ENCODE measurements at regions not wholly inside any gene's neighbourhood (a gene's known extent, or its start where the extent isn't known, plus 50 kb on each side); places are given as distances from the start of the nearest gene placed in this dataset.
"Not testable (repeated sequence)": the region's sequence is repeated elsewhere in the genome, so short reads cannot be mapped to it uniquely, and the experiment has no call there.

DNA sequence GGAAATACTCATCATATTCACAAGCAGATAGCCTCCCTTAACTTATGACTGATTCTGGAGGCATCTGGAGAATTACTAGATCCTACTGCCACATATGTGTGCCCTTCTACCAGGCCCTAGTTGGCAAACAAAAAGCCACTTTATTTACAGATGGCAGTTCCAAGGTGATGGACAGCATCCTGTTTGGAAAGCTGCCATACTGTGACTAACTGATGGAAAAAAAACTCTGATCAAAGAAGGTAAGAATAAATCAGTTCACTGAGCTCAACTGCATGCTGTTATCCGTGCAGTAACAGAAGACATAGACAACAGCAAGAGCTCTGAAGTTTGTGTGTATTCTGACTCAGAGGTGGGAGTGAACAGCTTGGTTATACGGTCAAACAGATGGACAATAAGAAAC lies 279.8 kb upstream of the POU5F2 start:
- ChIA-PET POLR2A (no interaction called here), CTCF (no interaction called here)
- no peaks in the 10 kb centered on the region for H3K27me3 Mint-ChIP-seq
- H3K4me3 Mint-ChIP-seq: no peak overlapping the region
- peaks cover 40% of the 10 kb centered on the region for H3K9me3 Mint-ChIP-seq
- H3K4me1 Mint-ChIP-seq (ENCODE audit: low read depth): no peaks in the 10 kb centered on the region
- intact Hi-C loops (cut with micrococcal nuclease): no loop called here
- no peak for DNase-seq
- H3K27ac Mint-ChIP-seq: no peak overlapping the region
- H3K36me3 Mint-ChIP-seq: peaks cover 74% of the 10 kb centered on the region

- Mint-ChIP-seq H3K9me3 (peaks cover 67% of the 10 kb centered on the region), H3K27ac (no peak overlapping the region), H3K36me3 (peaks cover 92% of the 10 kb centered on the region), H3K4me1 (ENCODE audit: low read depth) (no peaks in the 10 kb centered on the region), H3K27me3 (no peaks in the 10 kb centered on the region), H3K4me3 (no peak overlapping the region)
- CTCF ChIA-PET: no interaction called here
- intact Hi-C loops (cut with micrococcal nuclease): no loop called here
- no peak for DNase-seq
- POLR2A ChIA-PET: no interaction called here
These were observed 276.2 kb upstream of the POU5F2 start for GRCh38 chr5:94017579-94017978.

- intact Hi-C loops (cut with micrococcal nuclease): no loop called here
- H3K36me3 Mint-ChIP-seq: peaks cover 44% of the 10 kb centered on the region
- DNase-seq: no peak
- ChIA-PET POLR2A (no interaction called here), CTCF (no interaction called here)
- H3K4me3 Mint-ChIP-seq: no peak overlapping the region
- H3K27ac Mint-ChIP-seq: no peak overlapping the region
- H3K9me3 Mint-ChIP-seq: peaks cover 22% of the 10 kb centered on the region
- H3K27me3 Mint-ChIP-seq: no peaks in the 10 kb centered on the region
- peaks cover 5% of the 10 kb centered on the region for H3K4me1 Mint-ChIP-seq (ENCODE audit: low read depth)
These were observed 269.4 kb upstream of the POU5F2 start for GRCh38 chr5:94010814-94011213.

DNA sequence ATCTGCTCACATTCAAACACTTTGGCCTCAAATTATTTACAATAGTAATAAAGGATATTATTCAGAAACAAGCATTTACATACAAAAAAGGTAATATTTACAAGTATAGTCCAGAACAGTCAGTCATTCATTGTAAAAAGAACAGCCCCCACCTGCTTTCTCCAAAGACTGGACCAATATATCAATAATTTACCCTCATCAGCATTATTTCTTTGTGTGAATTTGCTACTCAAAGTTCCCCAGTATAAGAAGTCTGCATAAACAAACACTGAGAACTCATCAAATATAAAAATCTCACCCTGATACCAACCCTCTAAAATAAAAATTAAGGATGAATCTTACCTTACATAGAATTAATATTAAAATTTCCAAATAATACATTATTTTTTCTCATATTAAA lies 267.8 kb upstream of the POU5F2 start:
- Mint-ChIP-seq H3K27ac (no peak overlapping the region), H3K27me3 (no peaks in the 10 kb centered on the region), H3K9me3 (peaks cover 7% of the 10 kb centered on the region), H3K4me3 (no peak overlapping the region), H3K36me3 (peaks cover 31% of the 10 kb centered on the region), H3K4me1 (ENCODE audit: low read depth) (peaks cover 5% of the 10 kb centered on the region)
- ChIA-PET POLR2A (no interaction called here), CTCF (no interaction called here)
- intact Hi-C loops (cut with micrococcal nuclease): no loop called here
- no peak for DNase-seq

DNA sequence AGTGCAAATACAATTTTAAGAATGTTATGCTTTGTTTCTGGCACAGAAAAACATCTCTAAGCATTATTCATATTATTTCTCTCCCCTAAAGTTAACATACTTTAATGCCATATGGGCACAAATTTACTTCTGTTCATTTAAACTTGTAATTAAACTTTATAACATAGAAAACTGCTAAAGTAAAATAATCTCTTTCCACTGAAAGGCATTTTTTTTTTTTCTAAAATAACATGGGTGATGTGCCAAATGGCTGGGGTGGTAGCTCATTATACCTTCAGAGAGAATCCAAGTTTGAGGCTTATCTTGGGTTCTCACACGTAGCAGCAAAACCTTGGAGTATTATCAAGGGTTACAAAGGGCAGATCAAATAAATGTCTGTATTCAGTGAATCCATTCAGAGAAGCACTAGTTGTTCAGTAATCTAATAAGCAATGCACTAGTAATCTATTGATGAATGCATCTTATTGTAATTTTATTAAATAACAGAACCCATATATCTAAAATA lies 257.6 kb upstream of the POU5F2 start:
- Mint-ChIP-seq H3K4me1 (ENCODE audit: low read depth) (peaks cover 19% of the 10 kb centered on the region), H3K36me3 (peaks cover 23% of the 10 kb centered on the region), H3K9me3 (peaks cover 16% of the 10 kb centered on the region), H3K27ac (no peak overlapping the region), H3K4me3 (no peak overlapping the region), H3K27me3 (no peaks in the 10 kb centered on the region)
- ChIA-PET POLR2A (no interaction called here), CTCF (no interaction called here)
- no peak for DNase-seq
- intact Hi-C loops (cut with micrococcal nuclease): no loop called here

- CTCF ChIA-PET: no interaction called here
- no peak for DNase-seq
- no peak overlapping the region for H3K4me3 Mint-ChIP-seq
- H3K9me3 Mint-ChIP-seq: peaks cover 16% of the 10 kb centered on the region
- POLR2A ChIA-PET: no interaction called here
- H3K27me3 Mint-ChIP-seq: no peaks in the 10 kb centered on the region
- H3K27ac Mint-ChIP-seq: no peak overlapping the region
- H3K36me3 Mint-ChIP-seq: peaks cover 22% of the 10 kb centered on the region
- H3K4me1 Mint-ChIP-seq (ENCODE audit: low read depth): peaks cover 20% of the 10 kb centered on the region
- intact Hi-C loops (cut with micrococcal nuclease): no loop called here
These were observed 256.2 kb upstream of the POU5F2 start for GRCh38 chr5:93997562-93997961.

DNA sequence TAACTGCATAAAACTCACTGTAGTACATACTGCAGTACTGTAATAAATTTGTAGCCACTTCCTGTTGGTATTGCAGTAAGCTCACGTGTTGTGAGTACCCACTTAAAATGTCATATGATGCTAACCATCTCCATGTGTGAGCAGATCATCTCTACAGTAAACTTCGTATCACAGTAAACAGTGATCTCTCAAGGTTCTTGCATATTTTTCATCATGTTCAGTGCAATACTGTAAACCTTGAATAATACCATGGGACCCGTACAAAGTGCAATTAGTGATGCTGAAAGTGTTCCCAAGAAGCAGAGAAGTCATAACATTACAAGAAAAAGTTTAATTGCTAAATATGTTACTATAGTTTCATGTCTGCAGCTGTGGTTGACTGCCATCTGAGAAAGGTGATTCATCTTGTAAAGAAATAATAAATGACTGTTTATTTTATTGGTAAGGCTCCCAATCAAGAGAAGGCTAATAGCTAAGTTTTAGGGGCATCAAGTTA lies 253.8 kb upstream of the POU5F2 start:
- Mint-ChIP-seq H3K9me3 (no peaks in the 10 kb centered on the region), H3K27me3 (no peaks in the 10 kb centered on the region), H3K27ac (no peak overlapping the region), H3K4me3 (no peak overlapping the region), H3K36me3 (peaks cover 9% of the 10 kb centered on the region), H3K4me1 (ENCODE audit: low read depth) (peaks cover 23% of the 10 kb centered on the region)
- no peak for DNase-seq
- POLR2A ChIA-PET: no interaction called here
- intact Hi-C loops (cut with micrococcal nuclease): no loop called here
- CTCF ChIA-PET: no interaction called here

DNA sequence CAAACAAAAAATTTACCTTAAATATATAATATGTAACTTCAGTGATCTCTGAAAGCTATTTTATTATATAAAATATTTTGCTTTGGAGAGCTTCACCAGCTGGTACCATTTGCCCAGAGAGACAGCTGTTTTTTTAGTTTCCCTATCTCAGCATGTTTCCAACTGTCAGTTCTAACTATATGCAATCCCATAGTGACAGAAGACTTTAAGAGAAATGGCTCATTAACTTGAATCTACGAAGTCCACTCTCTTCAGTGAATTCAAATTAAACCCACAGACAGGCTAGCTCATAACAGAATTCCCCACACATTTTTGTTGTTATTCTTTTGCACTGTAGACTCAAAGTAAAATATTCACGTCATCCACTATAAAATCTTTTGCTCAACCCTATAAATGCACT lies 251.8 kb upstream of the POU5F2 start:
- H3K4me3 Mint-ChIP-seq: no peak overlapping the region
- H3K27ac Mint-ChIP-seq: no peak overlapping the region
- H3K36me3 Mint-ChIP-seq: peaks cover 9% of the 10 kb centered on the region
- H3K9me3 Mint-ChIP-seq: no peaks in the 10 kb centered on the region
- no peaks in the 10 kb centered on the region for H3K27me3 Mint-ChIP-seq
- POLR2A ChIA-PET: no interaction called here
- H3K4me1 Mint-ChIP-seq (ENCODE audit: low read depth): peaks cover 23% of the 10 kb centered on the region
- CTCF ChIA-PET: no interaction called here
- intact Hi-C loops (cut with micrococcal nuclease): no loop called here
- no peak for DNase-seq

DNA sequence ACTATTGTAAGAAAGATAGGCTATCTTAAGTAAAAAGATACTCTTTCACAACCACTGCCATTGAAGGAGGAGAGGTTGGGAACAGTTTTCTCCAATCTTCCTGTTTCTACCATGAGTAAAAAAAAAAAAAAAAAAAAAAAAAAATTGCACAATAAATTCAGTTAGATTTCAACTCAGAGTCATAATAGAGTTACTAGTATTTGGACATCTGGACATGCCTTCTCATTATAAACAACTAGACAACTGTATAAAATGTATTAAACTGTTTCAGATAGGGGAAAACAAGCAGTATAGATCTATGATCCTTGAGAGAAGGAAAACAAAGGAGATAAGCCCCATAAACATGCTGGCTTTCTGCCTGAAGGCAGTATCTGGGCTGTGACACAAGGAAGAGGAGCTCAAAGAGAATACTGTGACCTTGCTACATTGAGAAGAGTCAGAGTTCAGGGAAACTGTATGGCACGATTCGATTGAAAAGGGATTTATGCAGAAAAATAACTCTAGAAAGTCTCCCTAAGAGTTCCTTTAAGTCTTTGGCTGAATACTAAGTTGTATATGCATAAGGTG lies 249.2 kb upstream of the POU5F2 start:
- DNase-seq: no peak
- intact Hi-C loops (cut with micrococcal nuclease): no loop called here
- H3K4me3 Mint-ChIP-seq: no peak overlapping the region
- ChIA-PET POLR2A (no interaction called here), CTCF (no interaction called here)
- no peaks in the 10 kb centered on the region for H3K9me3 Mint-ChIP-seq
- peaks cover 16% of the 10 kb centered on the region for H3K4me1 Mint-ChIP-seq (ENCODE audit: low read depth)
- H3K36me3 Mint-ChIP-seq: peaks cover 14% of the 10 kb centered on the region
- no peaks in the 10 kb centered on the region for H3K27me3 Mint-ChIP-seq
- H3K27ac Mint-ChIP-seq: no peak overlapping the region

GRCh38 chr5:93985940-93986570 lies 244.7 kb upstream of the POU5F2 start:
- H3K27me3 Mint-ChIP-seq; H3K4me1 Mint-ChIP-seq (ENCODE audit: low read depth); POLR2A ChIA-PET; H3K4me3 Mint-ChIP-seq; H3K9me3 Mint-ChIP-seq; H3K27ac Mint-ChIP-seq; DNase-seq; H3K36me3 Mint-ChIP-seq; intact Hi-C loops (cut with micrococcal nuclease); CTCF ChIA-PET: not testable (repeated sequence)

DNA sequence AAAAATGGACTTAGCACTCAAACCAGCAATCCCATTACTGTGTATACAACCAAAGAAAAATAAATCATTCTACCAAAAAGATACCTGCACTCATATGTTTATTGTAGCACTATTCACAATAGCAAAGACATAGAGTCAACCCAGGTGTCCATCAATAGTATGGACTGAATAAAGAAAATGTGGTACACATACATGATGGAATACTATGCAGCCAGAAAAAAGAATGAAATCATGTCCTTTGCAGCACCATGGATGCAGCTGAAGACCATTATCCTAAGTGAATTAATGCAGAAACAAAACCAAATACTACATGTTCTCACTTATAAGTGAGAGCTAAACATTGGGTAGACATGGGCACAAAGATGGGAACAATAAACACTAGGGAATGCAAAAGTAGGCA lies 236.8 kb upstream of the POU5F2 start:
- ChIA-PET CTCF (no interaction called here), POLR2A (no interaction called here)
- peaks cover 52% of the 10 kb centered on the region for H3K9me3 Mint-ChIP-seq
- H3K4me1 Mint-ChIP-seq (ENCODE audit: low read depth): no peaks in the 10 kb centered on the region
- no peaks in the 10 kb centered on the region for H3K27me3 Mint-ChIP-seq
- no peak for DNase-seq
- peaks cover 51% of the 10 kb centered on the region for H3K36me3 Mint-ChIP-seq
- no peak overlapping the region for H3K4me3 Mint-ChIP-seq
- intact Hi-C loops (cut with micrococcal nuclease): no loop called here
- no peak overlapping the region for H3K27ac Mint-ChIP-seq

DNA sequence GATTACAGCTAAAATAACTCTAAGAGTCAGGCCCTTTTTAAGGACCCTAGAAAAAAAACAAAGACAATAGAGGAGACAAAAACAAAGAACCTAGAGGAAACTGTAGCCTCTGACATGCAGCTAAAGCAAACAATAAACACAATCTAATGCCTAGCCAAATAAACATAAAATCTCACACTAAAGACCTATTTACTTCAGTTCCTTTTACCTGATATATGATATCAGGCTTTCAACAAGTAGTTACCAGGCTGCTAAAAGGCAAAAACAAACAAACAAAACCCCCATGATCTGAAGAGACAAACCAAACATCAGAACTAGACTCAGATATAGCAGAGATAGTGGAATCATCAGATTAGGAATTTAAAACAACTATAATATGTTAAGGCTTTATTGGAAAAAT lies 226.5 kb upstream of the POU5F2 start:
- Mint-ChIP-seq H3K27ac (no peak overlapping the region), H3K36me3 (peaks cover 28% of the 10 kb centered on the region), H3K27me3 (no peaks in the 10 kb centered on the region), H3K9me3 (no peaks in the 10 kb centered on the region), H3K4me3 (no peak overlapping the region), H3K4me1 (ENCODE audit: low read depth) (peaks cover 3% of the 10 kb centered on the region)
- no peak for DNase-seq
- CTCF ChIA-PET: interaction anchor here (0.5 kb wide), 1 partner anchor 288 kb away, joined by 3 read pairs; no protein-coding TSS in a partner anchor
- POLR2A ChIA-PET: no interaction called here
- intact Hi-C loops (cut with micrococcal nuclease): no loop called here

- no peak for DNase-seq
- POLR2A ChIA-PET: no interaction called here
These were observed 223.0 kb upstream of the POU5F2 start for GRCh38 chr5:93964421-93964820.

More at GRCh38 chr5:93964421-93964820, 223.0 kb upstream of the POU5F2 start:
- Mint-ChIP-seq H3K27ac (no peak overlapping the region), H3K4me1 (ENCODE audit: low read depth) (peaks cover 3% of the 10 kb centered on the region), H3K27me3 (no peaks in the 10 kb centered on the region), H3K9me3 (no peaks in the 10 kb centered on the region), H3K36me3 (peaks cover 30% of the 10 kb centered on the region), H3K4me3 (no peak overlapping the region)
- intact Hi-C loops (cut with micrococcal nuclease): no loop called here
- CTCF ChIA-PET: no interaction called here

Measured in activated CD4-positive, alpha-beta memory T cell treated with anti-CD3 and anti-CD28 coated beads for 36 hours (primary cell).